ENCODE measurements at regions not wholly inside any gene's neighbourhood (a gene's known extent, or its start where the extent isn't known, plus 50 kb on each side); places are given as distances from the start of the nearest gene placed in this dataset.
"Not testable (repeated sequence)": the region's sequence is repeated elsewhere in the genome, so short reads cannot be mapped to it uniquely, and the experiment has no call there.

- no peaks in the 10 kb centered on the region for H3K27me3 ChIP-seq (ENCODE audit: control insufficient read depth in 1 of 2, insufficient read depth in 2 of 2, low read length in 1 of 2)
- intact Hi-C loops (cut with DNase I): no loop called here
- H3K9me3 ChIP-seq (ENCODE audit: control insufficient read depth, low read length): peaks cover 4% of the 10 kb centered on the region
- WGBS, 2 donors: 37 to 64% methylated on average over 5 of the region's 5 CpGs
- no peaks in the 10 kb centered on the region for H3K4me1 ChIP-seq (ENCODE audit: control insufficient read depth in 1 of 2, insufficient read depth in 2 of 2, low read length in 2 of 2)
- H3K4me3 ChIP-seq (ENCODE audit: low read length in 2 of 2): no peak overlapping the region
- H3K36me3 ChIP-seq (ENCODE audit: control insufficient read depth in 1 of 2, insufficient read depth in 2 of 2, low read length in 1 of 2): no peaks in the 10 kb centered on the region
- no peak for DNase-seq
- ATAC-seq (ENCODE audit: low FRiP score): no peak
- H3K27ac ChIP-seq (ENCODE audit: low read depth in 1 of 2, low read length in 2 of 2): no peak overlapping the region
Observed at GRCh38 chr10:63825766-63826165, 304.6 kb downstream of the REEP3 start.

DNA sequence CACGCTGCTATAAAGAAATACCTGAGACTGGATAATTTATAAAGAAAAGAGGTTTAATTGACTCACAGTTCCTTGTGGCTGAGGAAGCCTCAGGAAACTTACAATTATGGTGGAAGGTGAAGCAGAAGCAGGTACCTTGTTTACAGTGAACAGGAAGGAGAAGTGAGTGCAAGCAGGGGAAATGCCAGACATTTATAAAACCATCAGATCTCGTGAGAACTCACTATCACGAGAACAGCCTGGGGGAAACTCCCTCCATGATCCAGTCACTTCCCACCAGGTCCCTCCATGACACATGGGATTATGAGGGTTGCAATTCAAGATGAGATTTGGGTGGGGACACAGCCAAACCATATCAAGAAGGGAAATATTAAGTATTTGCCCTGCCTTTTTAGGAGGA, 305.8 kb downstream of the REEP3 start:
- ATAC-seq (ENCODE audit: low FRiP score); H3K27me3 ChIP-seq (ENCODE audit: control insufficient read depth in 1 of 2, insufficient read depth in 2 of 2, low read length in 1 of 2); DNase-seq; intact Hi-C loops (cut with DNase I); H3K4me1 ChIP-seq (ENCODE audit: control insufficient read depth in 1 of 2, insufficient read depth in 2 of 2, low read length in 2 of 2); H3K27ac ChIP-seq (ENCODE audit: low read depth in 1 of 2, low read length in 2 of 2); H3K9me3 ChIP-seq (ENCODE audit: control insufficient read depth, low read length); H3K36me3 ChIP-seq (ENCODE audit: control insufficient read depth in 1 of 2, insufficient read depth in 2 of 2, low read length in 1 of 2); H3K4me3 ChIP-seq (ENCODE audit: low read length in 2 of 2): not testable (repeated sequence)
- whole genome bisulfite sequencing, 2 donors: 73 to 76% methylated on average over 3 of the region's 3 CpGs

GRCh38 chr10:63829020-63829419, 307.8 kb downstream of the REEP3 start:
- Histone ChIP-seq H3K9me3 (ENCODE audit: control insufficient read depth, low read length) (no peaks in the 10 kb centered on the region), H3K4me3 (ENCODE audit: low read length in 2 of 2) (no peak overlapping the region), H3K36me3 (ENCODE audit: control insufficient read depth in 1 of 2, insufficient read depth in 2 of 2, low read length in 1 of 2) (no peaks in the 10 kb centered on the region), H3K4me1 (ENCODE audit: control insufficient read depth in 1 of 2, insufficient read depth in 2 of 2, low read length in 2 of 2) (no peaks in the 10 kb centered on the region), H3K27me3 (ENCODE audit: control insufficient read depth in 1 of 2, insufficient read depth in 2 of 2, low read length in 1 of 2) (no peaks in the 10 kb centered on the region), H3K27ac (ENCODE audit: low read depth in 1 of 2, low read length in 2 of 2) (no peak overlapping the region)
- ATAC-seq (ENCODE audit: low FRiP score): no peak
- WGBS, 2 donors: 90 to 91% methylated on average over 2 of the region's 2 CpGs
- DNase-seq: no peak
- intact Hi-C loops (cut with DNase I): no loop called here

GRCh38 chr10:63829573-63830149, 308.5 kb downstream of the REEP3 start:
- no peak overlapping the region for H3K4me3 ChIP-seq (ENCODE audit: low read length in 2 of 2)
- DNase-seq (no peak), ATAC-seq (ENCODE audit: low FRiP score) (no peak)
- H3K27ac ChIP-seq (ENCODE audit: low read depth in 1 of 2, low read length in 2 of 2): no peak overlapping the region
- intact Hi-C loops (cut with DNase I): no loop called here
- 81 to 83% methylated on average over 5 of the region's 5 CpGs for WGBS, 2 donors
- no peaks in the 10 kb centered on the region for H3K27me3 ChIP-seq (ENCODE audit: control insufficient read depth in 1 of 2, insufficient read depth in 2 of 2, low read length in 1 of 2)
- no peaks in the 10 kb centered on the region for H3K4me1 ChIP-seq (ENCODE audit: control insufficient read depth in 1 of 2, insufficient read depth in 2 of 2, low read length in 2 of 2)
- no peaks in the 10 kb centered on the region for H3K9me3 ChIP-seq (ENCODE audit: control insufficient read depth, low read length)
- H3K36me3 ChIP-seq (ENCODE audit: control insufficient read depth in 1 of 2, insufficient read depth in 2 of 2, low read length in 1 of 2): no peaks in the 10 kb centered on the region

- Histone ChIP-seq H3K4me1 (ENCODE audit: control insufficient read depth in 1 of 2, insufficient read depth in 2 of 2, low read length in 2 of 2) (no peaks in the 10 kb centered on the region), H3K9me3 (ENCODE audit: control insufficient read depth, low read length) (no peaks in the 10 kb centered on the region), H3K27ac (ENCODE audit: low read depth in 1 of 2, low read length in 2 of 2) (no peak overlapping the region), H3K4me3 (ENCODE audit: low read length in 2 of 2) (no peak overlapping the region), H3K36me3 (ENCODE audit: control insufficient read depth in 1 of 2, insufficient read depth in 2 of 2, low read length in 1 of 2) (no peaks in the 10 kb centered on the region), H3K27me3 (ENCODE audit: control insufficient read depth in 1 of 2, insufficient read depth in 2 of 2, low read length in 1 of 2) (no peaks in the 10 kb centered on the region)
- ATAC-seq (ENCODE audit: low FRiP score) (no peak), DNase-seq (no peak)
- intact Hi-C loops (cut with DNase I): no loop called here
Observed at GRCh38 chr10:63832686-63833085, 311.5 kb downstream of the REEP3 start.

- Histone ChIP-seq H3K4me1 (ENCODE audit: control insufficient read depth in 1 of 2, insufficient read depth in 2 of 2, low read length in 2 of 2) (no peaks in the 10 kb centered on the region), H3K9me3 (ENCODE audit: control insufficient read depth, low read length) (no peaks in the 10 kb centered on the region), H3K36me3 (ENCODE audit: control insufficient read depth in 1 of 2, insufficient read depth in 2 of 2, low read length in 1 of 2) (no peaks in the 10 kb centered on the region), H3K27me3 (ENCODE audit: control insufficient read depth in 1 of 2, insufficient read depth in 2 of 2, low read length in 1 of 2) (no peaks in the 10 kb centered on the region), H3K27ac (ENCODE audit: low read depth in 1 of 2, low read length in 2 of 2) (no peak overlapping the region), H3K4me3 (ENCODE audit: low read length in 2 of 2) (no peak overlapping the region)
- DNase-seq: no peak
- intact Hi-C loops (cut with DNase I): no loop called here
- 58 to 61% methylated on average over 5 of the region's 5 CpGs for WGBS, 2 donors
- ATAC-seq (ENCODE audit: low FRiP score): no peak
Observed at GRCh38 chr10:63833411-63834060, 312.3 kb downstream of the REEP3 start.

GRCh38 chr10:63836666-63837442, 315.7 kb downstream of the REEP3 start:
- H3K36me3 ChIP-seq (ENCODE audit: control insufficient read depth in 1 of 2, insufficient read depth in 2 of 2, low read length in 1 of 2): no peaks in the 10 kb centered on the region
- ATAC-seq (ENCODE audit: low FRiP score) (no peak), DNase-seq (no peak)
- H3K4me1 ChIP-seq (ENCODE audit: control insufficient read depth in 1 of 2, insufficient read depth in 2 of 2, low read length in 2 of 2): no peaks in the 10 kb centered on the region
- no peak overlapping the region for H3K4me3 ChIP-seq (ENCODE audit: low read length in 2 of 2)
- no peak overlapping the region for H3K27ac ChIP-seq (ENCODE audit: low read depth in 1 of 2, low read length in 2 of 2)
- intact Hi-C loops (cut with DNase I): no loop called here
- no peaks in the 10 kb centered on the region for H3K9me3 ChIP-seq (ENCODE audit: control insufficient read depth, low read length)
- H3K27me3 ChIP-seq (ENCODE audit: control insufficient read depth in 1 of 2, insufficient read depth in 2 of 2, low read length in 1 of 2): no peaks in the 10 kb centered on the region
- WGBS, 2 donors: 94 to 99% methylated on average over 4 of the region's 4 CpGs

DNA sequence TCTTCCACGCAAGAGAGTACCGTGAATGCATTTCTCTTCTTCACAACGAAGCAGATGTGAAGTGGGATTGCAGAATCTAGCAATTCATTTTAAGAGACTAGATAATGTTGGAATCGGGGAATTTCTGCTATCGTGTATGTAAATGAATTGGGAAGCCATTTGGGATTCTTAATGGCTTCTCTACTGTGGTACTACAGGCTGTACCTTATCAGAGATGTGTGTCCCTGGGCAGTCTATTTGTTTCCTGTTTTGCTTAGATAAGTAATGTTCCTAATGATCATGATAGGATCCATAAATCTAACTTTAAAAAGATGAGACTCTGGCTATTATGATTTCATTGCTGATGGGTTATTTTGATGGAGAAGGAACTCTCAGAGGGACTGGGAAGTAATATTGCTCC, 320.6 kb downstream of the REEP3 start:
- DNase-seq: no peak
- no peak for ATAC-seq (ENCODE audit: low FRiP score)
- WGBS, 2 donors: 95 to 96% methylated on average over 5 of the region's 5 CpGs
- Histone ChIP-seq H3K4me3 (ENCODE audit: low read length in 2 of 2) (no peak overlapping the region), H3K36me3 (ENCODE audit: control insufficient read depth in 1 of 2, insufficient read depth in 2 of 2, low read length in 1 of 2) (no peaks in the 10 kb centered on the region), H3K27ac (ENCODE audit: low read depth in 1 of 2, low read length in 2 of 2) (no peak overlapping the region), H3K27me3 (ENCODE audit: control insufficient read depth in 1 of 2, insufficient read depth in 2 of 2, low read length in 1 of 2) (no peaks in the 10 kb centered on the region), H3K4me1 (ENCODE audit: control insufficient read depth in 1 of 2, insufficient read depth in 2 of 2, low read length in 2 of 2) (no peaks in the 10 kb centered on the region), H3K9me3 (ENCODE audit: control insufficient read depth, low read length) (no peaks in the 10 kb centered on the region)
- intact Hi-C loops (cut with DNase I): no loop called here

GRCh38 chr10:63843107-63843506, 321.9 kb downstream of the REEP3 start:
- peaks cover 1% of the 10 kb centered on the region for H3K9me3 ChIP-seq (ENCODE audit: control insufficient read depth, low read length)
- no peak for ATAC-seq (ENCODE audit: low FRiP score)

More at GRCh38 chr10:63843107-63843506, 321.9 kb downstream of the REEP3 start:
- Histone ChIP-seq H3K4me3 (ENCODE audit: low read length in 2 of 2) (no peak overlapping the region), H3K27ac (ENCODE audit: low read depth in 1 of 2, low read length in 2 of 2) (no peak overlapping the region), H3K4me1 (ENCODE audit: control insufficient read depth in 1 of 2, insufficient read depth in 2 of 2, low read length in 2 of 2) (no peaks in the 10 kb centered on the region), H3K27me3 (ENCODE audit: control insufficient read depth in 1 of 2, insufficient read depth in 2 of 2, low read length in 1 of 2) (no peaks in the 10 kb centered on the region), H3K36me3 (ENCODE audit: control insufficient read depth in 1 of 2, insufficient read depth in 2 of 2, low read length in 1 of 2) (no peaks in the 10 kb centered on the region)
- 94 to 95% methylated on average over 2 of the region's 2 CpGs for WGBS, 2 donors
- DNase-seq: no peak
- intact Hi-C loops (cut with DNase I): no loop called here

Data from aorta (tissue), 5 donors.